Calu3 (cell line): ENCODE measurements at regions not wholly inside any gene's neighbourhood (a gene's known extent, or its start where the extent isn't known, plus 50 kb on each side); places are given as distances from the start of the nearest gene placed in this dataset.

Experiments
- BruUV-seq: library from RNA; stranded (reverse); fragments of 400-500 nt; replicated peaks from 2 replicates; lab custom pipeline; 2021; lab: Mats Ljungman, UMichigan
- CTCF ChIA-PET: fragments of 300-600 bp; sonication (Branson Sonifier 250); formaldehyde crosslinking; loops from one replicate; lab custom pipeline; 2022; ENCODE audit warnings: antibody characterized with exemption; lab: Charles Lee
- DNase-seq: peaks from one replicate; pipeline ENCODE4 v3.0.0; 2022
- H3K27ac Mint-ChIP-seq: one replicate; pipeline ENCODE4 v1.8.0; 2022; ENCODE audit warnings: mixed read lengths; ENCODE audit not compliant: unreplicated experiment
- H3K27me3 Mint-ChIP-seq: one replicate; pipeline ENCODE4 v1.8.0; 2022; ENCODE audit warnings: mixed read lengths; ENCODE audit not compliant: unreplicated experiment
- H3K36me3 Mint-ChIP-seq: one replicate; pipeline ENCODE4 v1.8.0; 2022; ENCODE audit warnings: mild to moderate bottlenecking, moderate library complexity, mixed read lengths; ENCODE audit not compliant: insufficient read depth, unreplicated experiment
- H3K4me1 Mint-ChIP-seq: one replicate; pipeline ENCODE4 v1.8.0; 2022; ENCODE audit warnings: mild to moderate bottlenecking, low read depth, mixed read lengths; ENCODE audit not compliant: unreplicated experiment
- H3K4me3 Mint-ChIP-seq: one replicate; pipeline ENCODE4 v1.8.0; 2022; ENCODE audit warnings: mild to moderate bottlenecking, low read depth, moderate library complexity, mixed read lengths; ENCODE audit not compliant: unreplicated experiment
- H3K9me3 Mint-ChIP-seq: one replicate; pipeline ENCODE4 v1.8.0; 2022; ENCODE audit warnings: low read depth, mixed read lengths; ENCODE audit not compliant: unreplicated experiment
- CTCF ChIP-seq: fragments of 200-600 bp; IDR thresholded peaks from one replicate; pipeline ENCODE4 v1.8.0; 2022; ENCODE audit warnings: antibody characterized with exemption; ENCODE audit not compliant: unreplicated experiment
- intact Hi-C: fragments of 100-400 bp; cut with micrococcal nuclease; formaldehyde crosslinking; loops from one replicate; pipeline ENCODE4 v1.10.0; 2022; ENCODE audit not compliant: unreplicated experiment

- no TSS peak for BruUV-seq
- Mint-ChIP-seq H3K4me1 (no peaks in the 10 kb centered on the region), H3K27ac (no peak overlapping the region), H3K36me3 (no peaks in the 10 kb centered on the region), H3K27me3 (no peaks in the 10 kb centered on the region), H3K9me3 (no peaks in the 10 kb centered on the region), H3K4me3 (no peak overlapping the region)
- TF ChIP-seq CTCF = no peak
- CTCF ChIA-PET = no interaction called here
- intact Hi-C loops = no loop called here
- DNase-seq = no peak
These were observed 188.0 kb upstream of the PACRGL start for GRCh38 chr4:20512033-20512792.

- no peak for DNase-seq
- no TSS peak for BruUV-seq
- intact Hi-C loops = no loop called here
- CTCF ChIA-PET = no interaction called here
- Mint-ChIP-seq H3K36me3 (no peaks in the 10 kb centered on the region), H3K4me3 (no peak overlapping the region), H3K27me3 (no peaks in the 10 kb centered on the region), H3K27ac (no peak overlapping the region), H3K9me3 (no peaks in the 10 kb centered on the region), H3K4me1 (no peaks in the 10 kb centered on the region)
- TF ChIP-seq CTCF = no peak
These were observed 187.3 kb upstream of the PACRGL start for GRCh38 chr4:20512985-20513384.

- Mint-ChIP-seq H3K4me1 (peaks cover 10% of the 10 kb centered on the region), H3K36me3 (no peaks in the 10 kb centered on the region), H3K4me3 (no peak overlapping the region), H3K27me3 (no peaks in the 10 kb centered on the region), H3K27ac (no peak overlapping the region), H3K9me3 (no peaks in the 10 kb centered on the region)
- CTCF ChIA-PET = no interaction called here
- intact Hi-C loops = no loop called here
- no TSS peak for BruUV-seq
- TF ChIP-seq CTCF = no peak
- no peak for DNase-seq
These were observed 179.4 kb upstream of the PACRGL start for GRCh38 chr4:20520901-20521300.

GRCh38 chr4:20528508-20528907, 171.8 kb upstream of the PACRGL start:
- Mint-ChIP-seq H3K4me1 (no peaks in the 10 kb centered on the region), H3K27ac (no peak overlapping the region), H3K36me3 (no peaks in the 10 kb centered on the region), H3K4me3 (no peak overlapping the region), H3K27me3 (no peaks in the 10 kb centered on the region), H3K9me3 (no peaks in the 10 kb centered on the region)
- TF ChIP-seq CTCF = no peak
- intact Hi-C loops = no loop called here
- BruUV-seq = no TSS peak
- no peak for DNase-seq
- CTCF ChIA-PET = no interaction called here
